GM18867 (cell line): ENCODE measurements at regions not wholly inside any gene's neighbourhood (a gene's known extent, or its start where the extent isn't known, plus 50 kb on each side); places are given as distances from the start of the nearest gene placed in this dataset.
"Not testable (repeated sequence)": the region's sequence is repeated elsewhere in the genome, so short reads cannot be mapped to it uniquely, and the experiment has no call there.

Experiments
- ATAC-seq: cut with Tn5 transposase; IDR thresholded peaks from one replicate; pipeline ENCODE4 v1.9.1; 2021; ENCODE audit warnings: mild to moderate bottlenecking, moderate library complexity; ENCODE audit not compliant: unreplicated experiment

DNA sequence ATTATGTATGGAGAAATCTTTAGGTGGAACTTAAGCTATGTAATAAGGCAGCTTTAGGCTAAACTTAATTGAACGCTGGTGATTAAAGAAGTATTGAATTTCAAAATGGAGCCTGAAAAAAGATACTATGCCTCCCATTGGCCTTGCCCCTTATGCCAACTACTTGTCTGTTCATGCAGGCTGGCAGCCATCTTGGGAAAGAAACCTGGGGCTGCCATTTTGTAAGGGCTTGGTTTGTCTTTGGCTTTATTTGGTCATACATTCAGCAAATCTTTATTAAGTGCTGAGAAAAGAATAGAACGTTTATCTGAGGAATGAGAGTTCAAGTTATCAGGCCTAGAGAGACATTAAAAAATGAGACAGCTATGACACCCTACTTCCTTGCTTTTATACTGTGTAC lies 231.3 kb downstream of the KCNE4 start:
- ATAC-seq, result no peak

DNA sequence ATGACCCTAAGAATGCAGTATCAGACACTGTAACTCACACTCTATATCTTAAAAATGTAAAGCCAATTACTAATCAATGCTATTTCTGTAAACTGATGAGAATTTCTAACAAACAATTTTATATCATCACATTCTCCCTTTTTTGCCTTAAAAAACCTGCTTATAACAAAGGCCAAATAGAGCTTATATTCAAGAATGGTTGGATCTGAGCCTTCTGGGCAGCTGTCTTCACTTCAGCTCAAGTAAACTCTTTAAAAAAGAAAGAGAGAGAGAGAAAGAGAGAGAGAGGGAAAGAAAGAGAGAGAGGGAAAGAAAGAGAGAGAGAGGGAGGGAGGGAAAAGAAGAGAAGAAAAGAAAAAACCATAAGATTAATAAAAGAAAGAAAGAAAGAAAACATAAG lies 231.8 kb downstream of the KCNE4 start:
- ATAC-seq, result no peak

DNA sequence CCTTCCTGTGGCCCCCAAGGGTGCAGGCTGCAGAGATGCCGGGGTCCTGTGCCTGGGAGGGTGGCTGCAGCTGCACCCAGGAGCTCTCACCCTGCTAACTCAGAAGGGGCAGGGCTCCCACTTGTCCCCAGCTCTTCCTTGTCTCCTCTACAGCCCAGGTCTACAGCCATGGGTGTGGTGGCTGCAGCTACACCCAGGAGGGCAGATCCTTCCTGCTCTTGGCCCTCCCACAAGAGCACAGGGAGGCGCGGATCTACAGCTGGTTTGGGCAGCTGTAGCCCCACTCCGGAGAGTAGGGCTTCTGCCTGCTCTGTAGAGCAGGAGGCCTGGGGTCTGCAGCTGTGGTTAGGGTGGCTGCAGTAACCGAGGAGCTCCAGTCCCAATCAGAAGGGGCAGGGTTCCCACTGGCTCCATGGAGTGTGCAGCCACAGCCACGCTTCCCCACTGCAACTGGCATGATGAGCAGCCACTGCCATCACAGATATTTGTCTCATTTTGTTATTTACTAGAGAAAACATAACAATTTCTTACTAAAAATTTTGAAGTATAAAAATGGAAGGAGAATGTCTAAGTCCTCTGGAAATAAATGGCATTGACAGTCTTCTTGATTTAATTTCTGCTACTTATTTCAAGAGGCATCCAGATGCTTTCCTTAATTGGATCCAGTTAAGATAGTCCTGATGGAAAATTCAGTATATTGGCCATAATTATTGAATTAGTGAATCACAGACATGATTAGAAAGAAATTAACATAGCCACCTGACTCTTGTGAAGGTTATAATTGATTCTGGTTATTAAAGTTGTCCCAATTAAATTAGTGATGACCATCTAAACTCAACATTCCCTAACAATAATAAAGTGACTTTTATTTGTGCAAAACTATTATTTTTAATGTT lies 233.6 kb downstream of the KCNE4 start:
- no peak for ATAC-seq

DNA sequence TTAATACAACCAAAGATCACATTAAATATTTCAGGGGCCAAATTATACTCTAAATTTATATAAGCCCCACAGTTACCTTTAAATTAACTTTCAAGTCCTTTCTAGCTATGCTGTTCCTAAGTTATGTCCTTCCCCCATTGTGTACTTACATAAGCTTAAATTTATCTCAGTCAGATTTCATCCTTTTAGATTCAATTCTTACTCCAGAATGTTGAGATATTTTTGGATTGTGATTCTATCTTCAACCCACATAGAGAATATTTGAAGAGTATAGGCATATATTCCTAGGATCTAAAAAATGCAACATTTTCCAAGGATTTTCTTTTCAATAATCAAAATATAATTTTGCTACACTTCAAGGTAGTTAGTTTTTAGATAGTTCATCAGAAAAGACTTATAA lies 242.8 kb downstream of the KCNE4 start:
- ATAC-seq, result no peak

DNA sequence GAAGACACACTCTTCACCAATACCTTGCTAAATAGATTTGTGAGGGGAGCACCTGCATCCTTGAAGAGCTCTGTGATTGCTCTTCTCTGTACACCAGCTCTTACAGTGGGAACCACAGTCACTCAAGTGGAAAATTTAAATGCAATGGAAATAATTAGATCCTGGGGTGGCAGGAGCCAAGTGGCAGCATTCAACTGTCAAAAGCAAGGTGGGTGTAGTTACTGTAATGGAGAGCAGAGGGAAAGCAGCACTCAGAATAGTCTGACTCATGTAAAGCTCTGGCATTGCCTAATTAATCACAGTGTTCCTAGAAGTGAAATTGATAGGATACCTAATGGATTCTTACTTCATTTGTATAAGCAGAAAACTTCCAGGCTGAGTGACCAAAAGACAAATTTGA lies 245.8 kb downstream of the KCNE4 start:
- no peak for ATAC-seq

DNA sequence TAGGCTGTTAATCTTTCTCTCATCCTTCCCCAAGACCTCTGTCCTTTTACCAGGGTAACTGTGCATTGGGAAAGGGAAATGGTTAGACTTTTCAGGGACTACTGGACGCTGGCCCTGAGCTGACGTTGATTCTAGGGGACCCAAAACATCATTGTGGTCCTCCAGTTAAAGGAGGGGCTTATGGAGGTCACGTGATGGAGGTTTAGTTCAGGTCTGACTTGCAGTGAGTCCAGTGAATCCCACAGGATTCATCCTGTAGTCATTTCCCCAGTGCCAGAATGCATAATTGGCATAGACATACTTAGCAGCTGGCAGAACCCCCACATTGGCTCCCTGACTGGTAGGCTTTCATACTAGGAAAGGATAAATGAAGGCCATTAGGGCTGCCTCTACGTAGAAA lies 246.3 kb downstream of the KCNE4 start:
- ATAC-seq, result not testable (repeated sequence)

DNA sequence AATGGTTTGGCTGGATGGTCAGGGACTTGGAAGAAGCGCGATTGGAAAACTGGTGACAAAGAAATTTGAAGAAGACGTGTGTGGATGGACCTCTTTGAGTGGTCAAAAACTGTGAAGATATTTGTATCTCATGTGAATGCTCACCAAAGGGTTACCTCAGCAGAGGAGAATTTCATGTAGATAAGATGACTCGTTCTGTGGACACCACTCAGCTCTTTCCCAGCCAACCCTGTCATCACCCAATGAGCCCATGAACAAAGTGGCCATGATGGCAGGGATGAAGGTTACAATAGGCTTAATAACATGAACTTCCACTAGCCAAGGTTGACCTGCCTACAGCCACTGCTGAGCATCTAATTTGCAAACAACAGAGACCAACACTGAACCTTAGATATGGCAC lies 248.3 kb downstream of the KCNE4 start:
- no peak for ATAC-seq

DNA sequence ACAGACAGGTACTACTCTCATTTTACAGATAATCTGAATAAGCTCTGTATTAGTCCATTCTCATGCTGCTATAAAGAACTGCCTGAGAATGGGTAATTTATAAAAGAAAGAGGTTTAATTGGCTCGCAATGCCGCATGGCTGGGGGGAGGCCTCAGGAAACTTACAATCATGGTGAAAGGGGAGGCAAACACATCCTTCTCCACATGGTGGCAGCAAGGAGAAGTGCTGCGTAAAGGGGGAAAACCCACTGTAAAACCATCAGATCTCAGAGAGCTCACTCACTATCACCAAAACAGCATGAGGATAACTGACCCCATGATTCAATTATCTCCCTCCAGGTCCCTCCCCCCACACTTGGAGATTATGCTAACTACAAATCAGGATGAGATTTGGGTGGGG lies 254.4 kb downstream of the KCNE4 start:
- ATAC-seq, result no peak

DNA sequence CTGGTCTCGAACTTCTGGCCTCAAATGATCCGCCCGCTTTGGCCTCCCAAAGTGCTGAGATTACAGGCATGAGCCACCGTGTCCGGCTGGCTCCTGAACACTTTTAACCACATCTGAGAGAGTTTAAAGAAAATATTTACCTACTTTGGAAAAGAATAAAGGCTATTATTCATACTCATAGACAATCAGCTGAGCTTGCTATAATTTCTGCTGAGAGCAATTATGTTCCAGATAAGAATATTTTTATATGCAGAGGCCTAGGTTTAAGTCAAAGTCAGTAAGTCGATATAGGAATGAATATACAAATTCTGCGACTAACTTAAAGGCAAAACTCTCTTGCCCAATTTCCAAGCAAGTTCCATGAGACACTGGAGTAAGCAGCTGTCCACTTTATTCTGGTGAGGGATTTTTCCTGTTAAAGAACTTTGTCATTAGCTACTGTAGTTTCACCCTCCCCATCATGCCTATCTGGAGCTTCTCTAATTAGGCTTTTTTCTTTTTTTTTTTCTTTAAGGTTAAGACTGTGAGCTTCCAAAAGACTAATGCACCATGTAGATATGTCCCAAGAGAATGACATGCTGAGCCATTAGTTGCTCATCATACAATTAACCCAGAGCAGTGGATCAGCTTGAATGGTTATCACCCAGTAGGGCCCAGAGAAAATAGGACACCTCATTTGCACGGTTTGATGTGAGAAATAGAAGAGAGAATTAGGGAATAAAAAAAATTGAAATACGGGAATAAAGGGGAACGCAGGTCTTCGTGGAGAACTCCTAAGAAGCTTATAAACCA lies 260.1 kb downstream of the KCNE4 start:
- ATAC-seq, result no peak

DNA sequence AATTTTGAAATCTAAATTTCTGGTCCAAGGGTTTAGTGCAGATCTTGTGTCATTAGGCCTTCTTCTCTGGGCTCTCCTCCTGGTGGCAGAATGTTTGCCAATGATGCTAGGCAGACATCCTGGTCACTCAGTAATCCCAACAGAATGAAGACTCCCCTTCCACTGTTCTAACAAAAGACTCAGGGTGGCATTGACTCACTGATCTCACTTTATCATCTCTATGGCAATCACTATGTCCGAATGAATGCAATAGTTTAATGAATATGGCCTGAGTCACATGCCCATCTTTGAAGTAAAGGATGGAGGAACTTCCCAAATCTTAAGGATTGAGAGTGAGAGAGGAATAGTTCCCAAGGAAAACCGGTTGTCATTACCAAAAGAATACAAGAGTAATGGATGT lies 261.1 kb downstream of the KCNE4 start:
- no peak for ATAC-seq

DNA sequence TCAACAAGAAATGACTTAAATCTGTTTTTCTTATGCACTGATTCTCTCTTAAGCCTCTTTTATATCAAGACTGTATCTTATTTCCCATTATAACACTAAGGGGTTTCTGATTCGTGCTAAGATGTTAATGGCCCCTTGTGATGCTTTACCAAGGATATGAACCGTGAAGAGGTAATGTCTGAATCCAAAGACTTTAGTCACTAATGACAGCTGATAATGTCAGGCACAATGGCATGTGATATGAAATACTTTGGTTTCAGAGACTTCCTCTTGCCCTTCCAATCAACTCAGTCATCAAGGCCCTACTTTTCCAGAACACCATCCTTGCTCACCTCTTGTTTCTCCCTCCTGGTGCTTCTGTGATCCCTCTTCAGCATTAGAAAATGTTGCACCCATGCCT lies 262.8 kb downstream of the KCNE4 start:
- ATAC-seq, result no peak

DNA sequence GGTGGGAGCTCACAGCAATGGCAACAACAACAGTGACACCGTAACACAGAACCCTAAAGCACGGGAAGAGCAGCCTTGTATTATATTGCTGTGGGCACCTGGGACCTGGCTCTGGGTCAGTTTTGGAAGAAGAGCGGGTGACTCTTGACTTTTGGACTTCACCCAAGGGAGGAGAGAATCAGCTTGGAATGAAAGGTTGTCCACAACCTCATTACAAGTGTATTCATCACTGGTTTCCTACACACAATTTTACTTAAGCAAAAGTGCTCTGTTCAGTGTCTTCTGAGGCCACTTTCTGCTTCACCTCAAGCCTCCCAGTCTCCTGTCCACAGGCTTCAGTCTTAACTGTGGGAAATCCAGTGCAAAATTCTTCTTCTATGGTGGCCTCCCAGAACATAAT lies 263.8 kb downstream of the KCNE4 start:
- ATAC-seq, result no peak

DNA sequence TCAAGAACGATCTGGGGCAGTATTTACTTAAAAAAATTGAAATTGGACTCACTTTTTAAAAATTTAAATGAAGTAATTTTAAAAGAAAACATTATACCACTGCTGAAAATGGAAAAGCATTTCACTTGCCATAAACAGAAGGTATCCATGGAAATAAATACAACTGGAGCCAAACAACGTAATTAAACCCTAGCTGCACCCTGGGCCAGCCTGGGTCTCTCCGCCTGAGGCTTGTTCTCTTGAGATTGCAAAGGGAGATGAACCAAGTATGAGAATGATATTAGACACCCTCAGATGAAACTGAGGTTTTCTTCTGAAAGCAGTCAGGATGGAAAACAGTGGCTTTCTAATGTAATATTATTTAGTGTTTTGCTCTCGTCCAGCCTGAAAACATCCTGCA lies 264.4 kb downstream of the KCNE4 start:
- no peak for ATAC-seq

DNA sequence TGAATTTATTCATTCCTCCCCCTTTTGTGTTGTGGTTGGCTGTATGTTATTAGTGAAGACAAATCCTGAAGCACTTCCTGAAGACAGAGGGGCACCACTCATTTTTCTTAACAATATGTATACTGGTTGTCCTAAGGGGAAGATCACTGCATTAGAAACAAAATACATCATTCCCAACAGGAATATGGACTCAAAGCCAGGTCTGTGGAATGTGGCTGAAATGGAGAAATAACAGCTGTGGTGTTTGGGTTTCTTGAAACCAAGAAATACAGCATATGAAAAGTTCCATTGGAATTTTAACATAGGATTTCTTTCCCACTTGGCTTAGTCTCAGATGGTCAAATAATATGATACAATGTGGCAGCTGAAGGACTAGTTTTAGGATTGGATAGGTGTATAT lies 267.6 kb downstream of the KCNE4 start:
- ATAC-seq, result no peak

DNA sequence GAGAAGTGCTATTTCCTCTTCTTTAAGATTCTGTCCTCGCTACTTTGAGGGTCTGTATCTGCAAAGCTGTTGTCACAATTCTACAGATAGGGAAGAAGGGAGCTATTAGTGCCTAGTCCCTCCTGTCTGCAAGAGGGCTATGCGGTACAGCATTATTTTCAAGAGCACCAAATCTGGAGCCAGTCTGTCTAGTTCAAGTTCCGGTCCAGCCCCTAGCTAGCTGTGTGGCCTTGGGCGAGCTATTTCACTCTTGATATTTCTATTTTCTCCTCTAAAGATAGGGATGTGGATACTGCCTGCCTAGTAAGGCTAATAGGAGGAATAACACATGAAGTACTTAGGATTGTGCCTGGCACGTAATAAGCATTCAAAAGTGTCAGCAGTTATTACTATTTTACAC lies 272.4 kb downstream of the KCNE4 start:
- ATAC-seq, result no peak

DNA sequence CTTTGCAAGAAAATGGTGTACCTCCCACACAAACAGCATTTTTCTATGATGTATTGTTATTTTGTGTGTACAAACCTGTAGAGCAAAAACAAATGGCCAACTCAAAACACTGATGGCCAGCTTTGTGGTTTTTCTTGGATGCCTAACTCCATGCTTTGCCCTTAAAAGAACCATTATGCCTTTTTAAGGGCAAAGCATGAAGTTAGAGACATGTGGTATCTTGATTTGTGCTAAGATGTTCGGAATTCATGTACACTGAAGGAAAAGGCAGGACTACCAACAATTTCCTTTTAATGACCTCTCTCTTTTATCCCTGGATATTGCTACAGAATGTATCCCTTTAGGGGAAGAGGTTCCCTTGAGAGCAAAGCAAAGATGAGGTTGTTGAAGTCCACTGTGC lies 273.6 kb downstream of the SCG2 start:
- ATAC-seq, result no peak

DNA sequence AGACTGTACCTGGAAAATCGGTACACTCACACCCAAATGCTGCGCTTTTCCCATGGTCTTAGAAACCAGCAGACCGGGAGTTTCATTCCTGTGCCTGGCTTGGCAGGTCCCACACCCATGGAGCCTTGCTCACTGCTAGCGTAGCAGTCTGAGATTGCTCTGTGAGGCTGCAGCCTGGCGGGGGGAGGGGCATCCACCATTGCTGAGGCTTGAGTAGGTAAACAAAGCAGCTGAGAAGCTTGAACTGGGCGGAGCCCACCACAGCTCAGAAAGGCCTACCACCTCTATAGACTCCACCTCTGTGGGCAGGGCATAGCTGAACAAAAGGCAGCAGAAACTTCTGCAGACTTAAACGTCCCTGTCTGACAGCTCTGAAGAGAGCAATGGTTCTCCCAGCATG lies 271.4 kb downstream of the SCG2 start:
- ATAC-seq, result not testable (repeated sequence)

DNA sequence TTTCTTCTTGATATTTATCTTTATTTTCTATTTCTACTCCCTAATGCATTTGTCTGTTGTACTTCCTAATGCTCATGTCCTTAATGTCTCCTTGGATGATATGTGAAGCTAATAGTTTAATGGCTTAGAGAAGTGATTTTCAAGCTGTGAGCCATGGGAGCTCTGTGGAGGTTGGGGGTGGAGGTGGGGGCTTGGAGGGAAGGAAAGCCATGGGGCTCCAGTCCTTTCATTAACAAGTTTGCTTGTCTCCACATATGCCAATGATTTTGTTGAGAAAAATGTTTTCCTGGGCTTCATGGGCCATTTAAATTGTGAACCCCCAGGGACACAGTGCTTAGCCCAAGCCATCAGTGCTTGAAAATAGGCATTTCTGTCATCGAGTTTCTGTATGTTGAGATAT lies 264.1 kb downstream of the SCG2 start:
- ATAC-seq, result no peak

DNA sequence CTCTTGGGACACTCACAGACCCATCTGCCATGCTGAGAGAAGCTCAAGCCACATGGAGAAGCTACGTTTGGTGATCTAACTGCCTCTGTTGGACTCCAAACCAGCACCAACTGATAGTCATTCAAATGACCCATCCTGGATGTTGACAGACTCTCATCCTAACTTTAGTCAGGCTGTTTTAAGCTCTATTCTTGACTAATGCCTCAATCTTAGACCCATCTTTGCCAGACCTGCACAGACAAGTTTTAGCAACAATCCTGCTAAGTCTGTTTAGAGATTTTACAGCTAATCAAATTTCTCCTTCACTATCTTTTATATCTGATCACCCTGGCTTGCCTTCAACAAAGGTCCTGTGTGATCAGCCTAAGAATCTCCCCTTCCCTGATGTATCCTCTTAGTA lies 245.1 kb downstream of the SCG2 start:
- no peak for ATAC-seq

DNA sequence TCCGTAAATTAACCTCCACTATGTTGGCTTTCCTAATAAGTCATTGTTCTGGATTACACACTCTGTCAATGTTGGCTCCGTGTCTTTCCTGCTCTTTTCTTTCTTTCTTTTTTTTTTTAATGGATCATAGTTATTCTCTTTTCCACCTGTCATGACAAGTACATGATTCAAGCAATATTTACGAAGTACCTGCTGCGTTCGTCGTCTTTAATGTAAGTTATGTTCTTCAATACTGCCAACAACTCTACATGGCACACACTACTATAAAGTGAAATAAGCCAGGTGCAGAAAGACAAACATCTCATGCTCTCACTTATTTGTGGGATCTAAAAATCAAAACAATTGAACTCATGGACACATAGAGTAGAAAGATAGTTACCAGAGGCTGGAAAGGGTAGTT lies 239.1 kb downstream of the SCG2 start:
- no peak for ATAC-seq

DNA sequence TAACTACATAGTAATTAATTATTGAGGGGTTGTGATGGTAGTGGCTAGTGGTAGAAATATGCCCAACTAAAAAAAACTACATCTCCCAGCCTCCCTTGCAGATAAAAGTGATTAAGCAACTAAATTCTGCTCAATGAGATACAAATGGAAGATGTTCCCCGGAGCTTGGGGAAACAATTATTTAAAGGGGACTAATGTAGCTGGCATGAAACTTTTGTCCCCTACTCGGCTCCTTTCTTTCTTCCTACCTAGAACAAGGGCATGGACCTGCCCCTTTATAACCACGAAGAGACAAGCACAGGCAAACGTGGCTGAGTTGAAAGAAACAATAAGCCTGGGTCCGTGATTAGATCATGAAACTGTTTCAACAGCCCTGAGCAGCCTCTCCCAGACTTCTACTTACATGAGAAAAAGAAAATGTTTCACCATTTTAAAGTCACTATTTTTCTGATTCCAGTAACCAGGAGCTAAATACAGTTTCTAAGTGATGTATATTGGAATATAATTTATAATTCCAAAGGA lies 236.9 kb downstream of the SCG2 start:
- ATAC-seq, result no peak

DNA sequence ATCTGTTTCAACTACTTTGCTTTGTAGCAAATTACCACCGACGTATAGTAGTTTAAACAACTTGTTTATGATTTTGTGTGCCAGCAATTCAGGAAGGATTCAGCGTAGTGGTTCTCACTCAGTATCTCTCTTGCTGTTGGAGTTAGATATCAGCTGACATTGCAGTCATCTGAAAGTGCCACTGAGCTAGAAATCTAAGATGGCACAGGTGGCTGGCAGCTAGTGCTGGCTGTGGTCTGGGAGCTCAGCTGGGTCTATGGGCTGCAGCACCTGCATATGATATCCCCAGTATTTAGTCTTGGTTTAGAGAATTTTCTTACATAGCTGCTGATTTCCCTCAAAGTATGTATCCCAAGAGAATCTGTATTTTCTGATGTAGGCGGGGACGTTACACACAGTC lies 235.6 kb downstream of the SCG2 start:
- ATAC-seq, result no peak
